IPS DF 6.9 (cell line): ENCODE measurements at regions not wholly inside any gene's neighbourhood (a gene's known extent, or its start where the extent isn't known, plus 50 kb on each side); places are given as distances from the start of the nearest gene placed in this dataset.

ENCODE experiments used
- DNase-seq: peaks from one replicate; pipeline ENCODE4 v3.0.0-alpha.2; 2013; ENCODE audit warnings: low read depth, low spot score
- H3K27ac ChIP-seq: one replicate; pipeline ENCODE4 v1.5.1; 2013; ENCODE audit warnings: low read length, control low read depth
- H3K27me3 ChIP-seq: 2 replicates; pipeline ENCODE4 v1.6.1; 2013; ENCODE audit warnings: mild to moderate bottlenecking, low read length; ENCODE audit not compliant: control insufficient read depth, insufficient read depth
- H3K36me3 ChIP-seq: 2 replicates; pipeline ENCODE4 v1.6.1; 2013; ENCODE audit warnings: low read length; ENCODE audit not compliant: control insufficient read depth, insufficient read depth
- H3K4me1 ChIP-seq: 2 replicates; pipeline ENCODE4 v1.6.1; 2013; ENCODE audit warnings: low read length; ENCODE audit not compliant: control insufficient read depth, insufficient read depth
- H3K4me3 ChIP-seq: 2 replicates; pipeline ENCODE4 v1.5.1; 2013; ENCODE audit warnings: mild to moderate bottlenecking, low read length
- H3K9me3 ChIP-seq: 2 replicates; pipeline ENCODE4 v1.6.1; 2013; ENCODE audit warnings: low read length, inconsistent platforms; ENCODE audit not compliant: control insufficient read depth, insufficient read depth
- WGBS: extraction: QIAGEN DNeasy Blood & Tissue Kit; methylation state at CpG from one replicate; pipeline ENCODE4 v1.1.7; 2013; ENCODE audit warnings: mixed read lengths, missing lambda C conversion rate; ENCODE audit not compliant: insufficient read length, insufficient coverage; 5-methylcytosine and 5-hydroxymethylcytosine counted together

- no CpG with 5 or more reads among the region's 1 CpG for WGBS
- no peak for DNase-seq
- no peaks in the 10 kb centered on the region for H3K9me3 ChIP-seq
- no peak overlapping the region for H3K27ac ChIP-seq
- H3K4me3 ChIP-seq: no peak overlapping the region
- H3K27me3 ChIP-seq: no peaks in the 10 kb centered on the region
- H3K36me3 ChIP-seq: no peaks in the 10 kb centered on the region; the same call in 1 of the 2 replicates
- H3K4me1 ChIP-seq: no peaks in the 10 kb centered on the region
Observed at GRCh38 chr4:124135409-124135813, 577.1 kb downstream of the ANKRD50 start.

- no peaks in the 10 kb centered on the region for H3K4me1 ChIP-seq
- no CpG with 5 or more reads among the region's 6 CpGs for WGBS
Observed at GRCh38 chr4:124139044-124139443, 573.5 kb downstream of the ANKRD50 start.

GRCh38 chr4:124143632-124144031, 568.9 kb downstream of the ANKRD50 start:
- no peaks in the 10 kb centered on the region for H3K27me3 ChIP-seq
- no peak overlapping the region for H3K27ac ChIP-seq
- WGBS: no CpG with 5 or more reads among the region's 4 CpGs
- no peaks in the 10 kb centered on the region for H3K9me3 ChIP-seq
- H3K4me1 ChIP-seq: no peaks in the 10 kb centered on the region
- H3K4me3 ChIP-seq: no peak overlapping the region
- DNase-seq: no peak
- H3K36me3 ChIP-seq: no peaks in the 10 kb centered on the region

More at GRCh38 chr4:124139044-124139443, 573.5 kb downstream of the ANKRD50 start:
- DNase-seq: no peak
- no peaks in the 10 kb centered on the region for H3K27me3 ChIP-seq
- no peak overlapping the region for H3K27ac ChIP-seq
- no peaks in the 10 kb centered on the region for H3K36me3 ChIP-seq
- no peaks in the 10 kb centered on the region for H3K9me3 ChIP-seq
- H3K4me3 ChIP-seq: no peak overlapping the region

- no CpG with 5 or more reads among the region's 4 CpGs for WGBS
- H3K27ac ChIP-seq: no peak overlapping the region
- no peaks in the 10 kb centered on the region for H3K27me3 ChIP-seq
- DNase-seq: no peak
- H3K4me1 ChIP-seq: no peaks in the 10 kb centered on the region
- H3K36me3 ChIP-seq: no peaks in the 10 kb centered on the region
- no peaks in the 10 kb centered on the region for H3K9me3 ChIP-seq
- no peak overlapping the region for H3K4me3 ChIP-seq
Observed at GRCh38 chr4:124144238-124144654, 568.3 kb downstream of the ANKRD50 start.

- H3K27me3 ChIP-seq: no peaks in the 10 kb centered on the region
- WGBS: no CpG with 5 or more reads among the region's 1 CpG
- H3K9me3 ChIP-seq: no peaks in the 10 kb centered on the region
- H3K36me3 ChIP-seq: no peaks in the 10 kb centered on the region
- H3K4me1 ChIP-seq: no peaks in the 10 kb centered on the region
- DNase-seq: no peak
- no peak overlapping the region for H3K27ac ChIP-seq
- no peak overlapping the region for H3K4me3 ChIP-seq
Observed at GRCh38 chr4:124146068-124146467, 566.5 kb downstream of the ANKRD50 start.

- H3K27ac ChIP-seq: no peak overlapping the region
- no peaks in the 10 kb centered on the region for H3K4me1 ChIP-seq
- WGBS: no CpG with 5 or more reads among the region's 2 CpGs
- no peak for DNase-seq
- no peaks in the 10 kb centered on the region for H3K9me3 ChIP-seq
- no peak overlapping the region for H3K4me3 ChIP-seq
- H3K36me3 ChIP-seq: no peaks in the 10 kb centered on the region
- no peaks in the 10 kb centered on the region for H3K27me3 ChIP-seq
Observed at GRCh38 chr4:124151031-124151430, 561.5 kb downstream of the ANKRD50 start.

GRCh38 chr4:124152132-124152531, 560.4 kb downstream of the ANKRD50 start:
- WGBS: no CpG with 5 or more reads among the region's 8 CpGs
- no peaks in the 10 kb centered on the region for H3K4me1 ChIP-seq
- DNase-seq: no peak
- no peak overlapping the region for H3K4me3 ChIP-seq
- H3K36me3 ChIP-seq: no peaks in the 10 kb centered on the region
- H3K9me3 ChIP-seq: no peaks in the 10 kb centered on the region
- H3K27ac ChIP-seq: no peak overlapping the region
- H3K27me3 ChIP-seq: no peaks in the 10 kb centered on the region

- WGBS: no CpG with 5 or more reads among the region's 1 CpG
- H3K4me3 ChIP-seq: no peak overlapping the region
- H3K27ac ChIP-seq: no peak overlapping the region
Observed at GRCh38 chr4:124155239-124155638, 557.3 kb downstream of the ANKRD50 start.

GRCh38 chr4:124157396-124158083, 555.0 kb downstream of the ANKRD50 start:
- Histone ChIP-seq H3K27ac (no peak overlapping the region), H3K27me3 (peaks cover 2% of the 10 kb centered on the region; the same call in 1 of the 2 replicates), H3K9me3 (no peaks in the 10 kb centered on the region), H3K4me1 (no peaks in the 10 kb centered on the region), H3K4me3 (no peak overlapping the region), H3K36me3 (no peaks in the 10 kb centered on the region)
- no CpG with 5 or more reads among the region's 4 CpGs for WGBS
- DNase-seq: no peak

More at GRCh38 chr4:124155239-124155638, 557.3 kb downstream of the ANKRD50 start:
- Histone ChIP-seq H3K4me1 (no peaks in the 10 kb centered on the region), H3K27me3 (peaks cover 2% of the 10 kb centered on the region; the same call in 1 of the 2 replicates), H3K36me3 (no peaks in the 10 kb centered on the region), H3K9me3 (no peaks in the 10 kb centered on the region)
- DNase-seq: no peak

GRCh38 chr4:124163401-124163800, 549.1 kb downstream of the ANKRD50 start:
- Histone ChIP-seq H3K27me3 (peaks cover 2% of the 10 kb centered on the region; the same call in 1 of the 2 replicates), H3K4me1 (no peaks in the 10 kb centered on the region), H3K9me3 (no peaks in the 10 kb centered on the region), H3K36me3 (no peaks in the 10 kb centered on the region), H3K27ac (no peak overlapping the region), H3K4me3 (no peak overlapping the region)
- DNase-seq: no peak
- WGBS: no CpG with 5 or more reads among the region's 1 CpG

- H3K27ac ChIP-seq: no peak overlapping the region
- H3K27me3 ChIP-seq: no peaks in the 10 kb centered on the region
- no peak for DNase-seq
- H3K4me1 ChIP-seq: no peaks in the 10 kb centered on the region
- H3K9me3 ChIP-seq: no peaks in the 10 kb centered on the region
- no peak overlapping the region for H3K4me3 ChIP-seq
- H3K36me3 ChIP-seq: no peaks in the 10 kb centered on the region
- WGBS: no CpG with 5 or more reads among the region's 2 CpGs
Observed at GRCh38 chr4:124167602-124168001, 544.9 kb downstream of the ANKRD50 start.
